Loucy (cell line): ENCODE measurements at regions not wholly inside any gene's neighbourhood (a gene's known extent, or its start where the extent isn't known, plus 50 kb on each side); places are given as distances from the start of the nearest gene placed in this dataset.

Experiments used
- CTCF ChIP-seq: fragments of 200-600 bp; sonication (generic); conservative IDR thresholded peaks from 2 replicates; pipeline ENCODE4 v1.5.1; 2014; ENCODE audit warnings: mild to moderate bottlenecking, antibody characterized with exemption, low read length
- EZH2phosphoT487 ChIP-seq: fragments of 200-600 bp; IDR thresholded peaks from 2 replicates; pipeline ENCODE4 v1.6.1; 2018; ENCODE audit warnings: antibody characterized with exemption, mild to moderate bottlenecking, moderate library complexity, borderline replicate concordance

GRCh38 chr3:18077128-18077840 is 334.9 kb upstream of the TBC1D5 start:
- TF ChIP-seq CTCF (no peak), EZH2phosphoT487 (no peak)
